AG04450 (cell line): ENCODE measurements at regions not wholly inside any gene's neighbourhood (a gene's known extent, or its start where the extent isn't known, plus 50 kb on each side); places are given as distances from the start of the nearest gene placed in this dataset.
"Not testable (repeated sequence)": the region's sequence is repeated elsewhere in the genome, so short reads cannot be mapped to it uniquely, and the experiment has no call there.

ENCODE experiments used
- CTCF ChIA-PET: fragments of 300-600, 350-600 bp; formaldehyde crosslinking; extraction: SDS; loops from one replicate; lab custom pipeline; 2022; ENCODE audit warnings: antibody characterized with exemption, inconsistent platforms; lab: Charles Lee
- POLR2A ChIA-PET: fragments of 350-600 bp; formaldehyde crosslinking; extraction: SDS; loops from one replicate; lab custom pipeline; 2021; ENCODE audit warnings: antibody characterized with exemption, inconsistent platforms; lab: Yijun Ruan, JAX
- DNase-seq: peaks from one replicate; pipeline ENCODE4 v3.0.0-alpha.2; 2011; ENCODE audit warnings: low read depth, low spot score
- H3K27ac ChIP-seq: one replicate; pipeline ENCODE4 v1.5.1; 2012; ENCODE audit warnings: low read depth, low read length, control low read depth
- H3K27me3 ChIP-seq: one replicate; pipeline ENCODE4 v1.6.0; 2012; ENCODE audit warnings: low read length; ENCODE audit not compliant: control insufficient read depth, insufficient read depth
- H3K4me3 ChIP-seq: 2 replicates; pipeline ENCODE4 v1.5.1; 2011; ENCODE audit warnings: mild to moderate bottlenecking, low read depth, low read length, control low read depth
- H3K9me3 ChIP-seq: 2 replicates; pipeline ENCODE4 v1.5.1; 2012; ENCODE audit warnings: low read length; ENCODE audit not compliant: control insufficient read depth, insufficient read depth
- TF ChIP-seq, protein P1 (sequence below): IDR thresholded peaks from 2 replicates; pipeline ENCODE4 v1.5.1; 2011; ENCODE audit warnings: low read depth, low read length, control low read depth, inconsistent platforms

- ChIA-PET POLR2A (no interaction called here), CTCF (interaction anchor here (0.6 kb wide), 2 partner anchors 19 to 52 kb away, joined by 3 read pairs; no protein-coding TSS in a partner anchor)
- TF ChIP-seq, protein P1, sequence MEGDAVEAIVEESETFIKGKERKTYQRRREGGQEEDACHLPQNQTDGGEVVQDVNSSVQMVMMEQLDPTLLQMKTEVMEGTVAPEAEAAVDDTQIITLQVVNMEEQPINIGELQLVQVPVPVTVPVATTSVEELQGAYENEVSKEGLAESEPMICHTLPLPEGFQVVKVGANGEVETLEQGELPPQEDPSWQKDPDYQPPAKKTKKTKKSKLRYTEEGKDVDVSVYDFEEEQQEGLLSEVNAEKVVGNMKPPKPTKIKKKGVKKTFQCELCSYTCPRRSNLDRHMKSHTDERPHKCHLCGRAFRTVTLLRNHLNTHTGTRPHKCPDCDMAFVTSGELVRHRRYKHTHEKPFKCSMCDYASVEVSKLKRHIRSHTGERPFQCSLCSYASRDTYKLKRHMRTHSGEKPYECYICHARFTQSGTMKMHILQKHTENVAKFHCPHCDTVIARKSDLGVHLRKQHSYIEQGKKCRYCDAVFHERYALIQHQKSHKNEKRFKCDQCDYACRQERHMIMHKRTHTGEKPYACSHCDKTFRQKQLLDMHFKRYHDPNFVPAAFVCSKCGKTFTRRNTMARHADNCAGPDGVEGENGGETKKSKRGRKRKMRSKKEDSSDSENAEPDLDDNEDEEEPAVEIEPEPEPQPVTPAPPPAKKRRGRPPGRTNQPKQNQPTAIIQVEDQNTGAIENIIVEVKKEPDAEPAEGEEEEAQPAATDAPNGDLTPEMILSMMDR, result no peak
- no peaks in the 10 kb centered on the region for H3K27me3 ChIP-seq
- no peak overlapping the region for H3K4me3 ChIP-seq
- peak overlapping the region; percentile 78 for H3K27ac ChIP-seq
- no peaks in the 10 kb centered on the region for H3K9me3 ChIP-seq
- DNase-seq, result no peak
Observed at GRCh38 chr22:40108396-40108795, 69.3 kb upstream of the TNRC6B start.

- ChIA-PET CTCF (interaction anchor here (0.5 kb wide), 1 partner anchor 50 kb away, joined by 3 read pairs; no protein-coding TSS in a partner anchor), POLR2A (interaction anchor here (0.6 kb wide), 1 partner anchor 737 kb away, joined by 7 read pairs; no protein-coding TSS in a partner anchor)
- not testable (repeated sequence) for H3K27ac ChIP-seq, H3K27me3 ChIP-seq, H3K4me3 ChIP-seq, H3K9me3 ChIP-seq, DNase-seq
Observed at GRCh38 chr22:40108926-40109325, 68.8 kb upstream of the TNRC6B start.

GRCh38 chr22:40111451-40111850, 66.3 kb upstream of the TNRC6B start:
- no peak for DNase-seq
- ChIA-PET POLR2A (no interaction called here), CTCF (no interaction called here)
- Histone ChIP-seq H3K9me3 (no peaks in the 10 kb centered on the region), H3K27ac (no peak overlapping the region), H3K27me3 (no peaks in the 10 kb centered on the region), H3K4me3 (no peak overlapping the region)
- TF ChIP-seq, protein P1, result no peak

GRCh38 chr22:40112595-40112994, 65.1 kb upstream of the TNRC6B start:
- no peaks in the 10 kb centered on the region for H3K27me3 ChIP-seq
- no peak for DNase-seq
- ChIA-PET POLR2A (no interaction called here), CTCF (no interaction called here)
- no peak overlapping the region for H3K4me3 ChIP-seq
- H3K27ac ChIP-seq, result no peak overlapping the region
- TF ChIP-seq, protein P1, result no peak
- H3K9me3 ChIP-seq, result no peaks in the 10 kb centered on the region

DNA sequence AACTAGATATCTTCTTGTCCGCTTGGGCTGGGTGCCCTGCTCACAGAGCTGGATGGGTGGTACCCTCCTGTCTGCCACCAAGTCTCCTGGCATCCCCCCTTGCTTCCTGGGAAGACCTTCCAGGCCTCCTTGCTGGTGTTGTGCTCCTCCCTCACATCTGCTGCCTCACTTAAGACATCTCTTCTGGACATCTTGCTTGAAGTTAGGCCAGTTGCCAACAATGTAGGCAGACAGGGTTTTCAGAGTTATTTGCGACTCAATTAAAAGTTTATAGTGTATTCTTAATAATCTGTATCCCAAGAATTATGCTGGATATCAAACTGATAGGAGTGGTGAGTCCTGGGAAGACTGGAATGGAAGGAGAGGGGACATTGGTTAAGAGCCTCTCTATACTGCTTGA, 64.0 kb upstream of the TNRC6B start:
- Histone ChIP-seq H3K27me3 (no peaks in the 10 kb centered on the region), H3K27ac (no peak overlapping the region), H3K4me3 (no peak overlapping the region), H3K9me3 (no peaks in the 10 kb centered on the region)
- POLR2A ChIA-PET, result no interaction called here
- TF ChIP-seq, protein P1, result no peak
- DNase-seq, result no peak
- CTCF ChIA-PET, result no interaction called here
